ENCODE measurements at regions not wholly inside any gene's neighbourhood (a gene's known extent, or its start where the extent isn't known, plus 50 kb on each side); places are given as distances from the start of the nearest gene placed in this dataset.

DNA sequence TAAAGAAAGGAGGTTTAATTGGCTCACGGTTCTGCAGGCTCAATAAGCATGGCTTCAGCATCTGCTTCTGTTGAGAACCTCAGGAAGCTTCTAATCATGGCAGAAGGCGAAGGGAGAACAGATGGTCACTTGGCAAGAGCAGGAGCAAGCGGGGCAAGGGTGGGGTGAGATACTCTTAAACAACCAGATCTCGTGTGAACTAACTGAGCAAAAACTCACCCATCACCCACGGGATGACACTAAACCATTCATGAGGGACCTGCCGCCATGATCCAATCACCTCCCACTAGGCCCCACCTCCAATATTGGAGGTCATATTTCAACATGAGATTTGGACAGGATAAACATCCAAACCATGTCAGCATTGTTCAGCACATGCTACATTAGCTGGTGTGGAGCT lies 89.1 kb upstream of the HAND1 start:
- TF ChIP-seq, protein P1, sequence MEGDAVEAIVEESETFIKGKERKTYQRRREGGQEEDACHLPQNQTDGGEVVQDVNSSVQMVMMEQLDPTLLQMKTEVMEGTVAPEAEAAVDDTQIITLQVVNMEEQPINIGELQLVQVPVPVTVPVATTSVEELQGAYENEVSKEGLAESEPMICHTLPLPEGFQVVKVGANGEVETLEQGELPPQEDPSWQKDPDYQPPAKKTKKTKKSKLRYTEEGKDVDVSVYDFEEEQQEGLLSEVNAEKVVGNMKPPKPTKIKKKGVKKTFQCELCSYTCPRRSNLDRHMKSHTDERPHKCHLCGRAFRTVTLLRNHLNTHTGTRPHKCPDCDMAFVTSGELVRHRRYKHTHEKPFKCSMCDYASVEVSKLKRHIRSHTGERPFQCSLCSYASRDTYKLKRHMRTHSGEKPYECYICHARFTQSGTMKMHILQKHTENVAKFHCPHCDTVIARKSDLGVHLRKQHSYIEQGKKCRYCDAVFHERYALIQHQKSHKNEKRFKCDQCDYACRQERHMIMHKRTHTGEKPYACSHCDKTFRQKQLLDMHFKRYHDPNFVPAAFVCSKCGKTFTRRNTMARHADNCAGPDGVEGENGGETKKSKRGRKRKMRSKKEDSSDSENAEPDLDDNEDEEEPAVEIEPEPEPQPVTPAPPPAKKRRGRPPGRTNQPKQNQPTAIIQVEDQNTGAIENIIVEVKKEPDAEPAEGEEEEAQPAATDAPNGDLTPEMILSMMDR (IDR thresholded peaks at IDR 0.05; ENCODE audit: control extremely low read depth in 1 of 3, insufficient read depth in 1 of 3, low read depth in 1 of 3, low read length in 3 of 3): no peak
- TF ChIP-seq, protein P2, sequence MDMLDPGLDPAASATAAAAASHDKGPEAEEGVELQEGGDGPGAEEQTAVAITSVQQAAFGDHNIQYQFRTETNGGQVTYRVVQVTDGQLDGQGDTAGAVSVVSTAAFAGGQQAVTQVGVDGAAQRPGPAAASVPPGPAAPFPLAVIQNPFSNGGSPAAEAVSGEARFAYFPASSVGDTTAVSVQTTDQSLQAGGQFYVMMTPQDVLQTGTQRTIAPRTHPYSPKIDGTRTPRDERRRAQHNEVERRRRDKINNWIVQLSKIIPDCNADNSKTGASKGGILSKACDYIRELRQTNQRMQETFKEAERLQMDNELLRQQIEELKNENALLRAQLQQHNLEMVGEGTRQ (IDR thresholded peaks at IDR 0.05; ENCODE audit: low read length): no peak
- TF ChIP-seq SIN3A (conservative IDR thresholded peaks at IDR 0.05 in 1 of 2, IDR thresholded peaks at IDR 0.05 in 1 of 2; ENCODE audit: low read depth in 1 of 2, low read length in 2 of 2) (no peak), GABPA (IDR thresholded peaks at IDR 0.05; ENCODE audit: borderline replicate concordance, insufficient read depth, low read length) (no peak), PHF8 (conservative IDR thresholded peaks at IDR 0.05; ENCODE audit: low read depth, low read length) (no peak), BCL11A (IDR thresholded peaks at IDR 0.05; ENCODE audit: low read depth in 2 of 2, low read length in 2 of 2) (no peak)
- Histone ChIP-seq H3K14ac (ENCODE audit: insufficient read length) (no peak overlapping the region), H3K4me1 (replicated peaks in 1 of 4; ENCODE audit: control insufficient read depth in 3 of 4, insufficient read depth in 4 of 4, low read length in 3 of 4) (no peaks in the 10 kb centered on the region; a peak in 1 of 7 replicates), H2BK20ac (ENCODE audit: low read length) (no peak overlapping the region; the same call in 1 of the 2 replicates), H3K4ac (replicated peaks; ENCODE audit: insufficient read length, low read depth, low read length) (no peak overlapping the region), H3K56ac (replicated peaks; ENCODE audit: insufficient read length, low read depth, low read length) (no peak overlapping the region), H4K8ac (ENCODE audit: extremely low read depth, insufficient read depth, low read length) (no peak overlapping the region), H3K27ac (ENCODE audit: low read depth, low read length) (no peak overlapping the region), H4K20me1 (replicated peaks in 1 of 2; ENCODE audit: control insufficient read depth in 1 of 2, insufficient read depth in 2 of 2, low read length in 2 of 2) (no peaks in the 10 kb centered on the region), H3K9me3 (ENCODE audit: insufficient read depth in 2 of 2, low read depth in 1 of 2, low read length in 1 of 2) (no peaks in the 10 kb centered on the region), H3K79me1 (ENCODE audit: low read depth, low read length) (no peaks in the 10 kb centered on the region), H3K4me3 (ENCODE audit: extremely low read depth in 1 of 4, insufficient read depth in 2 of 4, low read depth in 3 of 4, low read length in 4 of 4) (no peak overlapping the region), H4K91ac (replicated peaks; ENCODE audit: insufficient read length, low read length) (no peak overlapping the region), H2BK5ac (ENCODE audit: low read depth, low read length) (no peak overlapping the region), H3K27me3 (replicated peaks in 1 of 4; ENCODE audit: control insufficient read depth in 3 of 4, extremely low read depth in 1 of 4, insufficient read depth in 3 of 4, low read length in 3 of 4) (no peaks in the 10 kb centered on the region), H3K23me2 (ENCODE audit: low read depth, low read length) (no peaks in the 10 kb centered on the region), H3K4me2 (ENCODE audit: insufficient read depth in 1 of 2, low read depth in 2 of 2, low read length in 2 of 2) (no peak overlapping the region), H3K23ac (ENCODE audit: insufficient read length) (no peak overlapping the region), H3K9ac (replicated peaks in 1 of 4; ENCODE audit: extremely low read depth in 1 of 4, low read depth in 3 of 4, low read length in 3 of 4) (no peak overlapping the region), H2AFZ (ENCODE audit: low read length) (no peak overlapping the region), H3K36me3 (ENCODE audit: control insufficient read depth in 2 of 4, insufficient read depth in 4 of 4, low read length in 3 of 4) (no peaks in the 10 kb centered on the region), H3K79me2 (ENCODE audit: control insufficient read depth in 1 of 2, insufficient read depth in 2 of 2, low read length in 2 of 2) (no peaks in the 10 kb centered on the region), H4K5ac (ENCODE audit: insufficient read length, low read depth, low read length) (no peak overlapping the region), H2BK120ac (replicated peaks; ENCODE audit: low read depth, low read length) (no peak overlapping the region), H2BK12ac (ENCODE audit: low read depth, low read length) (no peak overlapping the region), H2BK15ac (ENCODE audit: low read length) (no peak overlapping the region), H3K18ac (ENCODE audit: extremely low read depth, low read length) (no peak overlapping the region), H2AK5ac (ENCODE audit: low read depth, low read length) (no peak overlapping the region)
- no peak for FAIRE-seq
- no peak for DNase-seq (ENCODE audit: low read depth in 1 of 2, low spot score in 2 of 2)
- ChIA-PET CTCF (ENCODE audit: partially characterized antibody) (interaction anchor here (0.9 to 2.0 kb wide), 2 partner anchors 8 to 46 kb away, joined by 3 to 8 read pairs; no protein-coding TSS in a partner anchor), POLR2A (ENCODE audit: partially characterized antibody) (interaction anchor here (0.8 kb wide), 1 partner anchor 22 kb away, joined by 3 read pairs; no protein-coding TSS in a partner anchor)
- 92% methylated on average over 6 of the region's 6 CpGs; no CpG with 5 or more reads in 1 of the 2 experiments for WGBS, 2 experiments (ENCODE audit: extremely low coverage in 1 of 2, insufficient coverage in 1 of 2, insufficient read length in 1 of 2, insufficient replicate concordance in 2 of 2, low coverage in 1 of 2, low lambda C conversion rate in 2 of 2, missing lambda C conversion rate in 1 of 2)
